K562 (cell line): ENCODE measurements at regions not wholly inside any gene's neighbourhood (a gene's known extent, or its start where the extent isn't known, plus 50 kb on each side); places are given as distances from the start of the nearest gene placed in this dataset.

ENCODE experiments used
- ATAC-seq: fragments of 200-7000 bp; cut with Tn5 transposase; 3 replicates; pipeline ENCODE4 v1.9.1; 2020; ENCODE audit warnings: moderate library complexity
- BruUV-seq: library from RNA; stranded (reverse); fragments of 400-500 nt; replicated peaks from 2 replicates; lab custom pipeline; 2021; lab: Mats Ljungman, UMichigan
- CTCF ChIA-PET: fragments of 300-600 bp; formaldehyde crosslinking; extraction: SDS; loops from one replicate; lab custom pipeline; 2021; ENCODE audit warnings: low intra/inter-chr PET ratio; lab: Yijun Ruan, JAX
- POLR2A ChIA-PET: fragments of 300-600, 350-650 bp; sonication (Branson Sonifier 250); formaldehyde crosslinking; extraction: SDS; loops from one replicate; lab custom pipeline; 2021; ENCODE audit warnings: antibody characterized with exemption, inconsistent platforms; lab: Yijun Ruan, JAX
- DNase-seq, 4 experiments: peaks; one replicate each; pipeline versions ENCODE4 v3.0.0 to v3.0.0-alpha.2; 2011 to 2018; ENCODE audit warnings: low spot score in 3 of 4, mixed read lengths in 3 of 4; ENCODE audit errors: extremely low read depth in 1 of 4
- FAIRE-seq: peaks from 2 replicates; lab custom pipeline; 2011; peaks lifted over from hg19 to GRCh38; lab: Jason Lieb, UNC
- H2AFZ ChIP-seq: 2 replicates; pipeline ENCODE4 v1.6.0; 2011; ENCODE audit warnings: low read depth, low read length, control low read depth, inconsistent platforms
- H3K27ac ChIP-seq: fragments of 200-600 bp; 3 replicates; pipeline ENCODE4 v1.8.0; 2011; ENCODE audit warnings: low read depth, mild to moderate bottlenecking, control low read depth, inconsistent platforms, low read length, moderate library complexity, mixed read lengths; ENCODE audit errors: extremely low read depth
- H3K27me3 ChIP-seq, 2 experiments: fragments of 300-600 bp in 1 of 2; 2 replicates in 1 of 2; 3 replicates in 1 of 2; pipeline versions ENCODE4 v1.6.0 to v1.8.0; 2011; ENCODE audit warnings: inconsistent platforms in 2 of 2, low read length in 2 of 2, mild to moderate bottlenecking in 1 of 2, mixed read lengths in 1 of 2, moderate library complexity in 1 of 2; ENCODE audit not compliant: control insufficient read depth in 2 of 2, insufficient read depth in 2 of 2
- H3K36me3 ChIP-seq: fragments of 300-600 bp; 3 replicates; pipeline ENCODE4 v1.8.0; 2011; ENCODE audit warnings: mild to moderate bottlenecking, low read length, inconsistent platforms; ENCODE audit not compliant: control insufficient read depth, insufficient read depth
- H3K4me1 ChIP-seq, 2 experiments: fragments of 200-600 bp in 1 of 2; replicated peaks in 1 of 2; 2 replicates in 1 of 2; 3 replicates in 1 of 2; pipeline versions ENCODE4 v1.5.1 to v1.8.0; 2011; ENCODE audit warnings: inconsistent platforms in 2 of 2, low read length in 2 of 2, mild to moderate bottlenecking in 1 of 2, mixed read lengths in 1 of 2, moderate library complexity in 1 of 2; ENCODE audit not compliant: control insufficient read depth in 2 of 2, insufficient read depth in 2 of 2
- H3K4me2 ChIP-seq: 2 replicates; pipeline ENCODE4 v1.6.1; 2011; ENCODE audit warnings: low read length, control low read depth, inconsistent platforms, mixed read lengths; ENCODE audit not compliant: insufficient read depth
- H3K4me3 ChIP-seq: fragments of 200-600 bp; sonication (generic), shearing (Covaris generic); 2 replicates; pipeline ENCODE4 v1.5.1; 2016; ENCODE audit warnings: control low read depth, inconsistent platforms
- H3K79me2 ChIP-seq: fragments of 200-600 bp; 3 replicates; pipeline ENCODE4 v1.8.0; 2011; ENCODE audit warnings: low read length, inconsistent platforms; ENCODE audit not compliant: control insufficient read depth, insufficient read depth
- H3K9ac ChIP-seq, 2 experiments: 2 replicates each; pipeline versions ENCODE4 v1.6.0 to v1.6.1; 2011; ENCODE audit warnings: low read depth in 2 of 2, low read length in 2 of 2, control low read depth in 1 of 2, inconsistent platforms in 1 of 2, mild to moderate bottlenecking in 1 of 2, mixed read lengths in 1 of 2; ENCODE audit not compliant: insufficient read depth in 1 of 2
- H3K9me1 ChIP-seq: one replicate; pipeline ENCODE4 v1.6.0; 2011; ENCODE audit warnings: inconsistent platforms, mild to moderate bottlenecking, low read length, moderate library complexity; ENCODE audit not compliant: control insufficient read depth, insufficient read depth
- H3K9me3 ChIP-seq: replicated peaks from 2 replicates; pipeline ENCODE4 v1.5.1; 2011; ENCODE audit warnings: low read depth, low read length, inconsistent platforms; ENCODE audit not compliant: control insufficient read depth, insufficient read depth
- H4K20me1 ChIP-seq: replicated peaks from 2 replicates; pipeline ENCODE4 v1.6.1; 2011; ENCODE audit warnings: low read length, inconsistent platforms, mixed read lengths; ENCODE audit not compliant: control insufficient read depth, insufficient read depth
- MEF2D ChIP-seq: conservative IDR thresholded peaks from 2 replicates; pipeline ENCODE4 v1.6.1; 2016; ENCODE audit warnings: low read depth, missing genetic modification characterization, missing compliant biosample characterization
- SMARCA5 ChIP-seq: fragments of 450-650 bp; IDR thresholded peaks from 2 replicates; pipeline ENCODE4 v1.6.1; 2016
- WGBS: fragments of 100-300 bp; shearing (Covaris generic); methylation state at CpG from one replicate; pipeline ENCODE4 v1.1.6; 2016; ENCODE audit warnings: low coverage, mixed read lengths; ENCODE audit not compliant: insufficient coverage; ENCODE audit errors: missing lambda C conversion rate; 5-methylcytosine and 5-hydroxymethylcytosine counted together
- in situ Hi-C: fragments of 300-500 bp; cut with MboI; formaldehyde crosslinking; loops from 4 replicates; pipeline ENCODE4 v1.15.0; 2018; ENCODE audit warnings: inconsistent platforms, mixed read lengths
- intact Hi-C: fragments of 100-400 bp; cut with micrococcal nuclease; formaldehyde crosslinking; loops from 2 replicates; pipeline ENCODE4 v1.14.2; 2022
- TF ChIP-seq, protein P1 (sequence below): fragments of 450-650 bp; IDR thresholded peaks from 2 replicates; pipeline ENCODE4 v1.6.1; 2018; ENCODE audit warnings: mild to moderate bottlenecking, low read depth; ENCODE audit not compliant: partially characterized antibody

DNA sequence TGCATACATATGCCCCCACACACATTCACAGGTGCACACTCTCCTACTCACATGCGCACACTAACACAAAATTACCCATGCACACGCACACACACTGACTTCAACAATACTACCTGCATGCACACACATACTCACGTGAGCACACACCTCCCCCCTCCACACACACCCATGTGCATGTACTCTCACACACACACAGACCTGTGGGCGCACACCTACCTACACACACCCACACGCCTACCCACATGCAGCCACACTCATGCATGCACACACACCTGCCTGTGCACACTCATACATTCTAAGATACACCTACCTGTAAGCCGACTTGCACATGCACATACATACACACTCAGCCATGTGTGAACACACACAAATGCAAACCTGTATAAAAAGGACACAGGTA is 97.3 kb upstream of the GSC start (continued):
- TF ChIP-seq, protein P1, sequence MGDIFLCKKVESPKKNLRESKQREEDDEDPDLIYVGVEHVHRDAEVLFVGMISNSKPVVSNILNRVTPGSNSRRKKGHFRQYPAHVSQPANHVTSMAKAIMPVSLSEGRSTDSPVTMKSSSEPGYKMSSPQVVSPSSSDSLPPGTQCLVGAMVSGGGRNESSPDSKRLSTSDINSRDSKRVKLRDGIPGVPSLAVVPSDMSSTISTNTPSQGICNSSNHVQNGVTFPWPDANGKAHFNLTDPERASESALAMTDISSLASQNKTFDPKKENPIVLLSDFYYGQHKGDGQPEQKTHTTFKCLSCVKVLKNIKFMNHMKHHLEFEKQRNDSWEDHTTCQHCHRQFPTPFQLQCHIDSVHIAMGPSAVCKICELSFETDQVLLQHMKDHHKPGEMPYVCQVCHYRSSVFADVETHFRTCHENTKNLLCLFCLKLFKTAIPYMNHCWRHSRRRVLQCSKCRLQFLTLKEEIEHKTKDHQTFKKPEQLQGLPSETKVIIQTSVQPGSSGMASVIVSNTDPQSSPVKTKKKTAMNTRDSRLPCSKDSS = no peak

DNA sequence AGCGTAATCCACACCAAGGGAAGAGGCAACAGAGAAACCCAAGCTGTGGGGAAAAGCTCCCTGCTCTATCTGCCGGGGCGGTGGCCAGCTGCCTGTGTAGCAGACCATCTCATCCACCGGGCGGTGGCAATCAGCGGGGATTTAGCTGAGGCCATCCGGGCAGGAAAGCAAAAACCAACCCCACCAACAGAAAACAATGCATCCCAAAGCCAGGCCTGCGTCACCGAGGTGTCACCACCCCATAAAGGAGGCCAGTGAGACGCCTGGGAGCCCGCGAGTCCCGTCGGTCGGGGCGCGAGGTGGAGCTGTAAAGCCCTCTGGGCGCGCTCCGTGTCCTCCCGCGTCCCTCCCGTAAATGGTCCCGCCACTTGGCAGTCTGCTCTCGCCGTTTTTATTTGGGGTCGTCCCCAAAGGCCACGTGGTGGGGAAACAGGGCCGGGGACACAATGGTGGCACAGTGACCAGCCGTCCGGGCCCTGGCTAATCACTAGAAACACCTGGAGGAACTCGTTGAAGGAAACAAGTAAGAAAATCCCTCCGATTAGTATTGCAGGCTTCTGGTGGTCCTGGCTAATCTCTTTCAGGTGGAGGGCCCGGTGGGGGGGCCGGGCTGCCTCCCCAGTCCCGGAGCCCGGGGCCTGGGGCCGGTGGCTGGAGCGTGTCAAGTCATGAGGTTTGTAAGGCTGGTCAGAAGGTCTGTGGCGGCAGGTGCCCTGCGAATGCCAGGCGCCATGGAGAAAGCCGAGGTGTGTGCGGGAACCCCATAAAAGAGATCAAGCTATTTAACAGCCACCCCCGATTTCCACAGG is 94.7 kb upstream of the GSC start:
- no peak for DNase-seq
- Histone ChIP-seq H3K9me3 (no peaks in the 10 kb centered on the region), H3K27ac (no peak overlapping the region), H3K9ac (no peak overlapping the region), H3K4me2 (no peak overlapping the region), H3K4me3 (no peak overlapping the region), H2AFZ (no peak overlapping the region)
- intact Hi-C loops = no loop called here
- WGBS = 3% methylated on average over 23 of the region's 45 CpGs
- TF ChIP-seq SMARCA5 (no peak), MEF2D (no peak)
- TF ChIP-seq, all 486 proteins: peak for 0
- no peaks in the 10 kb centered on the region for H4K20me1 ChIP-seq
- in situ Hi-C loops = no loop called here
- no peaks in the 10 kb centered on the region for H3K36me3 ChIP-seq
- H3K9me1 ChIP-seq = no peaks in the 10 kb centered on the region
- peaks cover 0 to 4% of the 10 kb centered on the region in 2 experiments; a peak in 1 of 5 replicates for H3K27me3 ChIP-seq
- POLR2A ChIA-PET = no interaction called here
- H3K4me1 ChIP-seq = no peaks in the 10 kb centered on the region
- H3K79me2 ChIP-seq = no peaks in the 10 kb centered on the region
- CTCF ChIA-PET = no interaction called here
- ATAC-seq (no peak), FAIRE-seq (no peak)
- no TSS peak for BruUV-seq
